GM21526 (cell line): ENCODE measurements at regions not wholly inside any gene's neighbourhood (a gene's known extent, or its start where the extent isn't known, plus 50 kb on each side); places are given as distances from the start of the nearest gene placed in this dataset.

Source experiments
- ATAC-seq: cut with Tn5 transposase; IDR thresholded peaks from one replicate; pipeline ENCODE4 v1.9.1; 2021; ENCODE audit warnings: moderate library complexity; ENCODE audit not compliant: unreplicated experiment, low FRiP score

GRCh38 chr5:117082977-117083376 is 508.4 kb upstream of the SEMA6A start:
- ATAC-seq, result no peak

GRCh38 chr5:117077142-117077541 is 502.5 kb upstream of the SEMA6A start:
- no peak for ATAC-seq

GRCh38 chr5:117072439-117072838 is 497.8 kb upstream of the SEMA6A start:
- no peak for ATAC-seq

GRCh38 chr5:117065800-117066199 is 491.2 kb upstream of the SEMA6A start:
- ATAC-seq, result no peak

- no peak for ATAC-seq
Observed at GRCh38 chr5:117065161-117065560, 490.5 kb upstream of the SEMA6A start.

GRCh38 chr5:117060099-117060498 is 485.5 kb upstream of the SEMA6A start:
- ATAC-seq, result no peak

- ATAC-seq, result no peak
Observed at GRCh38 chr5:117058740-117059139, 484.1 kb upstream of the SEMA6A start.

- no peak for ATAC-seq
Observed at GRCh38 chr5:117055517-117055916, 480.9 kb upstream of the SEMA6A start.

GRCh38 chr5:117054911-117055310 is 480.3 kb upstream of the SEMA6A start:
- no peak for ATAC-seq

- ATAC-seq, result no peak
Observed at GRCh38 chr5:117054141-117054540, 479.5 kb upstream of the SEMA6A start.

- no peak for ATAC-seq
Observed at GRCh38 chr5:117041926-117042595, 467.4 kb upstream of the SEMA6A start.

- ATAC-seq, result no peak
Observed at GRCh38 chr5:117039035-117039434, 464.4 kb upstream of the SEMA6A start.

- ATAC-seq, result no peak
Observed at GRCh38 chr5:117027384-117027783, 452.8 kb upstream of the SEMA6A start.

- ATAC-seq, result no peak
Observed at GRCh38 chr5:117020999-117021398, 446.4 kb upstream of the SEMA6A start.

GRCh38 chr5:117013280-117013877 is 438.8 kb upstream of the SEMA6A start:
- ATAC-seq, result no peak

GRCh38 chr5:117010574-117010973 is 436.0 kb upstream of the SEMA6A start:
- no peak for ATAC-seq

GRCh38 chr5:116998024-116998423 is 423.4 kb upstream of the SEMA6A start:
- ATAC-seq, result no peak

- no peak for ATAC-seq
Observed at GRCh38 chr5:116992681-116993080, 418.1 kb upstream of the SEMA6A start.

- ATAC-seq, result no peak
Observed at GRCh38 chr5:116989995-116990394, 415.4 kb upstream of the SEMA6A start.

- no peak for ATAC-seq
Observed at GRCh38 chr5:116982035-116982434, 407.4 kb upstream of the SEMA6A start.

- no peak for ATAC-seq
Observed at GRCh38 chr5:116980581-116980980, 406.0 kb upstream of the SEMA6A start.

GRCh38 chr5:116976767-116977166 is 402.1 kb upstream of the SEMA6A start:
- ATAC-seq, result no peak
